ENCODE measurements at regions not wholly inside any gene's neighbourhood (a gene's known extent, or its start where the extent isn't known, plus 50 kb on each side); places are given as distances from the start of the nearest gene placed in this dataset.

GRCh38 chr4:75229806-75230570 is 284.2 kb downstream of the RCHY1 start:
- TF ChIP-seq CTCF (IDR thresholded peaks at IDR 0.05) (no peak), ZFX (IDR thresholded peaks at IDR 0.05; ENCODE audit: borderline replicate concordance) (no peak)
